ENCODE measurements at regions not wholly inside any gene's neighbourhood (a gene's known extent, or its start where the extent isn't known, plus 50 kb on each side); places are given as distances from the start of the nearest gene placed in this dataset.
"Not testable (repeated sequence)": the region's sequence is repeated elsewhere in the genome, so short reads cannot be mapped to it uniquely, and the experiment has no call there.

GRCh38 chr6:86380571-86381125 lies 556.7 kb upstream of the HTR1E start:
- ATAC-seq (no peak), DNase-seq (no peak)
- Mint-ChIP-seq H3K27ac (no peak overlapping the region), H3K4me3 (no peak overlapping the region), H3K9me3 (peaks cover 1 to 6% of the 10 kb centered on the region in 2 donors), H3K27me3 (no peaks in the 10 kb centered on the region), H3K4me1 (no peaks in the 10 kb centered on the region)

GRCh38 chr6:86357877-86358276 lies 579.5 kb upstream of the HTR1E start:
- Mint-ChIP-seq H3K4me3 (no peak overlapping the region), H3K27ac (no peak overlapping the region), H3K4me1 (no peaks in the 10 kb centered on the region), H3K9me3 (peaks cover 5 to 6% of the 10 kb centered on the region in 2 donors), H3K27me3 (no peaks in the 10 kb centered on the region)
- ATAC-seq (no peak), DNase-seq (no peak)

GRCh38 chr6:86355271-86355670 lies 582.1 kb upstream of the HTR1E start:
- Mint-ChIP-seq H3K27ac (no peak overlapping the region), H3K9me3 (peaks cover 5 to 6% of the 10 kb centered on the region in 2 donors), H3K4me1 (no peaks in the 10 kb centered on the region), H3K27me3 (no peaks in the 10 kb centered on the region), H3K4me3 (no peak overlapping the region)
- no peak for DNase-seq
- no peak for ATAC-seq

GRCh38 chr6:86331919-86332318 lies 605.4 kb upstream of the HTR1E start:
- H3K27ac Mint-ChIP-seq: no peak overlapping the region
- DNase-seq: no peak
- no peaks in the 10 kb centered on the region for H3K9me3 Mint-ChIP-seq
- no peak for ATAC-seq
- H3K4me3 Mint-ChIP-seq: no peak overlapping the region
- H3K4me1 Mint-ChIP-seq: no peaks in the 10 kb centered on the region
- no peaks in the 10 kb centered on the region for H3K27me3 Mint-ChIP-seq

- H3K4me1 Mint-ChIP-seq: no peaks in the 10 kb centered on the region
- H3K27me3 Mint-ChIP-seq: no peaks in the 10 kb centered on the region
- H3K27ac Mint-ChIP-seq: no peak overlapping the region
- H3K4me3 Mint-ChIP-seq: no peak overlapping the region
- H3K9me3 Mint-ChIP-seq: peaks cover 0 to 2% of the 10 kb centered on the region in 2 donors
- DNase-seq (no peak), ATAC-seq (no peak)
Measured at GRCh38 chr6:86331265-86331840, 606.0 kb upstream of the HTR1E start.

GRCh38 chr6:86306210-86306609 lies 631.1 kb upstream of the HTR1E start:
- Mint-ChIP-seq H3K9me3 (peaks cover 9 to 26% of the 10 kb centered on the region in 2 donors), H3K4me1 (no peaks in the 10 kb centered on the region), H3K4me3 (no peak overlapping the region), H3K27me3 (peaks cover 6% of the 10 kb centered on the region), H3K27ac (no peak overlapping the region)
- DNase-seq (no peak), ATAC-seq (no peak)

GRCh38 chr6:86285876-86286275 lies 643.2 kb upstream of the SYNCRIP start:
- no peaks in the 10 kb centered on the region for H3K4me1 Mint-ChIP-seq
- no peak overlapping the region for H3K4me3 Mint-ChIP-seq
- no peak overlapping the region for H3K27ac Mint-ChIP-seq
- H3K9me3 Mint-ChIP-seq: peaks cover 5 to 16% of the 10 kb centered on the region in 2 donors
- H3K27me3 Mint-ChIP-seq: no peaks in the 10 kb centered on the region
- ATAC-seq: no peak
- DNase-seq: no peak

- peaks cover 5 to 21% of the 10 kb centered on the region in 2 donors for H3K9me3 Mint-ChIP-seq
- H3K27me3 Mint-ChIP-seq, DNase-seq, H3K27ac Mint-ChIP-seq, H3K4me3 Mint-ChIP-seq, ATAC-seq, H3K4me1 Mint-ChIP-seq: not testable (repeated sequence)
Measured at GRCh38 chr6:86284809-86285480, 642.3 kb upstream of the SYNCRIP start.

GRCh38 chr6:86283596-86283995 lies 640.9 kb upstream of the SYNCRIP start:
- DNase-seq, H3K27ac Mint-ChIP-seq, H3K4me3 Mint-ChIP-seq, ATAC-seq, H3K27me3 Mint-ChIP-seq, H3K4me1 Mint-ChIP-seq: not testable (repeated sequence)
- peaks cover 5 to 21% of the 10 kb centered on the region in 2 donors for H3K9me3 Mint-ChIP-seq

- ATAC-seq (no peak), DNase-seq (no peak)
- Mint-ChIP-seq H3K4me1 (no peaks in the 10 kb centered on the region), H3K27me3 (no peaks in the 10 kb centered on the region), H3K4me3 (no peak overlapping the region), H3K9me3 (peaks cover 0 to 14% of the 10 kb centered on the region in 2 donors), H3K27ac (no peak overlapping the region)
Measured at GRCh38 chr6:86276056-86276455, 633.4 kb upstream of the SYNCRIP start.

- H3K9me3 Mint-ChIP-seq: peaks cover 0 to 7% of the 10 kb centered on the region in 2 donors
- ATAC-seq (no peak), DNase-seq (no peak)
- H3K4me1 Mint-ChIP-seq: no peaks in the 10 kb centered on the region
- H3K4me3 Mint-ChIP-seq: no peak overlapping the region
- no peak overlapping the region for H3K27ac Mint-ChIP-seq
- H3K27me3 Mint-ChIP-seq: no peaks in the 10 kb centered on the region
Measured at GRCh38 chr6:86273936-86274335, 631.2 kb upstream of the SYNCRIP start.

GRCh38 chr6:86256615-86257187 lies 614.0 kb upstream of the SYNCRIP start:
- H3K9me3 Mint-ChIP-seq: peaks cover under 1 to 5% of the 10 kb centered on the region in 2 donors
- H3K4me3 Mint-ChIP-seq: no peak overlapping the region
- no peaks in the 10 kb centered on the region for H3K27me3 Mint-ChIP-seq
- H3K4me1 Mint-ChIP-seq: no peaks in the 10 kb centered on the region
- ATAC-seq: no peak
- DNase-seq: no peak
- H3K27ac Mint-ChIP-seq: no peak overlapping the region

- no peak overlapping the region for H3K4me3 Mint-ChIP-seq
Measured at GRCh38 chr6:86255973-86256372, 613.3 kb upstream of the SYNCRIP start.

GRCh38 chr6:86251106-86251505 lies 608.4 kb upstream of the SYNCRIP start:
- ATAC-seq: no peak
- Mint-ChIP-seq H3K9me3 (peaks cover 12 to 19% of the 10 kb centered on the region in 2 donors), H3K4me3 (no peak overlapping the region), H3K4me1 (no peaks in the 10 kb centered on the region), H3K27ac (no peak overlapping the region), H3K27me3 (no peaks in the 10 kb centered on the region)
- DNase-seq: no peak

More at GRCh38 chr6:86255973-86256372, 613.3 kb upstream of the SYNCRIP start:
- DNase-seq: no peak
- H3K27me3 Mint-ChIP-seq: no peaks in the 10 kb centered on the region
- no peak overlapping the region for H3K27ac Mint-ChIP-seq
- H3K4me1 Mint-ChIP-seq: no peaks in the 10 kb centered on the region
- peaks cover 3 to 5% of the 10 kb centered on the region in 2 donors for H3K9me3 Mint-ChIP-seq
- ATAC-seq: no peak

GRCh38 chr6:86217906-86218305 lies 575.2 kb upstream of the SYNCRIP start:
- H3K27me3 Mint-ChIP-seq: no peaks in the 10 kb centered on the region
- no peak overlapping the region for H3K4me3 Mint-ChIP-seq
- H3K4me1 Mint-ChIP-seq: no peaks in the 10 kb centered on the region
- peaks cover 0 to 10% of the 10 kb centered on the region in 2 donors for H3K9me3 Mint-ChIP-seq
- DNase-seq (no peak), ATAC-seq (no peak)
- no peak overlapping the region for H3K27ac Mint-ChIP-seq

GRCh38 chr6:86215323-86215722 lies 572.6 kb upstream of the SYNCRIP start:
- DNase-seq: no peak
- H3K27me3 Mint-ChIP-seq: no peaks in the 10 kb centered on the region
- no peak overlapping the region for H3K4me3 Mint-ChIP-seq
- H3K4me1 Mint-ChIP-seq: no peaks in the 10 kb centered on the region
- no peak for ATAC-seq
- no peaks in the 10 kb centered on the region for H3K9me3 Mint-ChIP-seq
- no peak overlapping the region for H3K27ac Mint-ChIP-seq

Measured in stimulated activated naive CD8-positive, alpha-beta T cell treated with anti-CD3 and anti-CD28 coated beads, Interleukin-15, amount 100 ng/mL, for 72 hours (primary cell).